IMR-90 (cell line): ENCODE measurements at regions not wholly inside any gene's neighbourhood (a gene's known extent, or its start where the extent isn't known, plus 50 kb on each side); places are given as distances from the start of the nearest gene placed in this dataset.

Experiments
- CEBPB ChIP-seq: IDR thresholded peaks from 2 replicates; pipeline ENCODE4 v1.6.1; 2012; ENCODE audit warnings: low read depth, low read length, improper control_type of control experiment
- CHD1 ChIP-seq: IDR thresholded peaks from 2 replicates; pipeline ENCODE4 v1.6.1; 2012; ENCODE audit warnings: low read depth, low read length, improper control_type of control experiment
- CTCF ChIP-seq: conservative IDR thresholded peaks from 2 replicates; pipeline ENCODE4 v1.5.1; 2012; ENCODE audit warnings: mild to moderate bottlenecking, low read depth, low read length, improper control_type of control experiment
- ELK1 ChIP-seq: fragments of 150-350 bp; IDR thresholded peaks from 2 replicates; pipeline ENCODE4 v1.6.1; 2016; ENCODE audit warnings: low read depth, mild to moderate bottlenecking, low read length, moderate library complexity, borderline replicate concordance
- FOS ChIP-seq: fragments of 150-350 bp; IDR thresholded peaks from 2 replicates; pipeline ENCODE4 v1.6.1; 2016; ENCODE audit warnings: low read depth, low read length
- MAZ ChIP-seq: IDR thresholded peaks from 2 replicates; pipeline ENCODE4 v1.6.1; 2012; ENCODE audit warnings: low read depth, mild to moderate bottlenecking, low read length, improper control_type of control experiment, moderate library complexity, borderline replicate concordance
- NFE2L2 ChIP-seq: fragments of 150-350 bp; IDR thresholded peaks from 2 replicates; pipeline ENCODE4 v1.6.1; 2016; ENCODE audit warnings: low read depth, mild to moderate bottlenecking, low read length
- POLR2A ChIP-seq: IDR thresholded peaks from 2 replicates; pipeline ENCODE4 v1.6.1; 2012; ENCODE audit warnings: mild to moderate bottlenecking, low read depth, low read length
- RAD21 ChIP-seq: IDR thresholded peaks from 2 replicates; pipeline ENCODE4 v1.6.1; 2012; ENCODE audit warnings: low read length, improper control_type of control experiment

- TF ChIP-seq CTCF (no peak), CEBPB (no peak), POLR2A (no peak), RAD21 (no peak), MAZ (no peak), CHD1 (no peak), FOS (no peak), ELK1 (no peak), NFE2L2 (no peak)
These were observed 188.3 kb upstream of the MARCKS start for GRCh38 chr6:113668641-113669408.
